ENCODE measurements at regions not wholly inside any gene's neighbourhood (a gene's known extent, or its start where the extent isn't known, plus 50 kb on each side); places are given as distances from the start of the nearest gene placed in this dataset.

GRCh38 chr1:232263452-232263851 is 366.5 kb downstream of the SIPA1L2 start:
- no peak for TF ChIP-seq CTCF (conservative IDR thresholded peaks at IDR 0.05; ENCODE audit: low read depth, low read length)
- TF ChIP-seq EZH2 (IDR thresholded peaks at IDR 0.05; ENCODE audit: low read length, unreplicated experiment) = no peak

All from PC-3 (cell line).